NCI-H1048 (cell line): ENCODE measurements at regions not wholly inside any gene's neighbourhood (a gene's known extent, or its start where the extent isn't known, plus 50 kb on each side); places are given as distances from the start of the nearest gene placed in this dataset.

ENCODE experiments used
- DNase-seq: peaks from one replicate; lab custom pipeline; 2025; lab: John Stamatoyannopoulos, UW

- DNase-seq: no peak
Observed at GRCh38 chr5:67465537-67466207, 269.1 kb upstream of the CD180 start.

GRCh38 chr5:67462147-67462546, 265.5 kb upstream of the CD180 start:
- no peak for DNase-seq

GRCh38 chr5:67459253-67459652, 262.7 kb upstream of the CD180 start:
- no peak for DNase-seq

- no peak for DNase-seq
Observed at GRCh38 chr5:67455970-67456369, 259.4 kb upstream of the CD180 start.

GRCh38 chr5:67454957-67455561, 258.5 kb upstream of the CD180 start:
- DNase-seq: no peak

DNA sequence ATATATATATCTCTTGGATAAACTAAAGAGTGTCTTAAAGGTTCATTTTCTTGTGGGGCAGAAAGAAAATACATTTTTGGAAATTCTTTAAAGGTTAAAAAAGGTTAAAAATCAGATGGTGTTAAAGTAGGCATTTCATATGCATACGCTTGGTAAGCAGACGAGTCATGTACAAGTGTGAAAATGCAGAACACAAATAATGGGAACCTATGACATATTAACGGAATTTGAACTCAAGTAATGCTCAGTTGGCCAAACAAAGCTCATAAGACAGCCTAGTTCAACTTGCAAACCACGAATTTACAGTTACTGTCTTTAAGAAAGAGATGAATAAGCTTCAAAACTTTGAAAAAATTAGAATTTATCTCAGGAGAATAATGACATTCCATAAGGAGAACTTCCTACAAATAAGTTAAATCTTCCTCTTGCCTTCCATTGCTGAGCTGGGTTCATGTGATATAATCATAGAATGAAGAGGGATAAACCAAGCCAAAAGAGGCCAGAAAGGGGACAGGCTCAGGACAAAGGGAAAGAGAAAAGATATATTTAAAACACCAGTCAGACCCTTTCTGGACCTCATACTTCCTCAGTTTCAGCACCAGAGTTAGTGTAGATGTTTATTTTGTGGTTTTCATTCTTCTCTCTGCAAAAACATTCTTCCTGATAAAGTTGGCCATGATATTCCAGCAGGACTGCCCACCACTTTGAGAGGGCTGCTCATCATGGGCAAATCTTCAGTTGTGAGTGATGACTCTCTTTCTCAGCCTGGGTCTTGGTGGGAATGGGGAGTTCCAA, 256.7 kb upstream of the CD180 start:
- DNase-seq: no peak

- DNase-seq: no peak
Observed at GRCh38 chr5:67451640-67452279, 255.2 kb upstream of the CD180 start.

- no peak for DNase-seq
Observed at GRCh38 chr5:67447732-67448131, 251.1 kb upstream of the CD180 start.

DNA sequence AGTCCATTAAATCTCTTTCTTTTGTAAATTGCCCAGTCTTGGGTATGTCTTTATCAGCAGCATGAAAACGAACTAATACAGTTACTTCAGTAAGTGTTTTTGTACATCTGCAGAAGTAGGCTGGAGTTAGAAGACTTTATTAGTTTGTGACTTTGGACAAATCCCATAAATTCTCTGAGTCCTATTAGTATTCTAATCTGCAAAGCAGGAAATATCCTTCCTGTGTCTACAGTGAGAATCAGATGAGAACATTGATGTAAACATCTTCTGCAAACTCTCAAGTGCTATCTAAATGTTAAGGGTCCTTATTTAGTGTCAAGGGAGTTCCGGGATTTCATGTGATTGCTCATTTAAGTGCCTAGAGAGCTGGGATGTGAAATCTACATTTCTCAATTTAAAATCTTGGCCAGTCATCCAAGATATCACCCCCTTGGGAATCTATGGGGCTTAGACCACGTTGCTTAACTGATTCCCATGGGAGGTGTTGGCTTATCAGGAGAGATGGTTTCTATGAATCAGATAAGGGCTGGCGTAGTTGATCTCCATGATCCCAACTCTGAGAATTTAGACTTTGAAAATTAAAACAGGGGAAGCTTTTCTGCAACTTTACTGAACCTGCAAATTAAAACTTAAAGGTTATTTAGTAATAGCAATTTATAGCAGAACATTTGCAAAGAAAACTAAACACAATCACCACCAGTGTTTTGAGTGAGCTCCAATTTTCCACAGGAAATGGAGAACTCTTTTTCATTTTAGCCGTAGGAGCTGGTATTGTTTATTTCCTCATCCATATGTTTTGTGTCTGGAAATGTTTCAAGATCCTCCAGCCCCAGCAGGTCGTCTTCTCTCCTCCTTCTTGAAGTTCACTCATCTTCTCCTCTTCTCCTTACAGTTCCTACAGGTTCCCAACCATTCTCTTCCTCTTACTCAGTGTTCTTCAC, 241.6 kb upstream of the CD180 start:
- DNase-seq: no peak

DNA sequence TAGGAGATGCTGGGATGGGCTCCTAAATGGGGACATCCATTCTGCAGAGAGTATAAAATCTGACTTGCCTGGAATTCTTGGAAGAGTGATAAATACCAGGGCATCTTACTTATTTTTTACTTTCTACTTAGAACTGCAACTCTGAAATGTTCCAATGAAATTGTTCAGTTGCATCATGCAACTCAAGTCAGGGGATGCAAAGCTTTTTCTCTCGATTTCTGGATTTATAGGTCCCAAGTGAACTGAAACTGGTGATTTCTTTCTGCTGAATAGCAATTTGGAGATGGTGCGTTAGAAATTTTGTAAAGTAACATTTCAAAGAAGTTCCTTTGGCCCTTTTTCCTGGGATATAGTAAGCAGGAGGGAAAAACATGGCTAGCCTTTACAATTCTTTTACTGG, 238.4 kb upstream of the CD180 start:
- DNase-seq: no peak

DNA sequence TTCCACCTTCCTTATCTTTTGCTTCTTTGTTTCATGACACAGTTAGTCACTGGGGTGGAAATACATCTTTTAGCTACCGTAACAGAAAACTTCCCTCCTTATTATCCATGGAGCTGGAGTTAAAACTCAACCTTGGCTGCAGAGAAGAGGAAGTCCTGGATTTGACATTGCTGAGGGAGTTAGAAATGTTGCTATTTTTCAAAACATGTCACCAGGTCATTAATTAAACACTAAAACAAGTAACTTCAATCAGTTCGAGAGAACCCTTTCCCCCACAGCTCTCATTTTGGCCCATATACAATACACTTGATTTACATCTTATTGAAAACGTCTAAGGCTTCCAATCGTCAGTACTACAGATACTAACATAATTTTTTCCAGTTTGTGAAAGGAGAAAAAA, 237.9 kb upstream of the CD180 start:
- no peak for DNase-seq

- DNase-seq: no peak
Observed at GRCh38 chr5:67432606-67433005, 236.0 kb upstream of the CD180 start.

- no peak for DNase-seq
Observed at GRCh38 chr5:67431191-67431590, 234.6 kb upstream of the CD180 start.

GRCh38 chr5:67427850-67428298, 231.3 kb upstream of the CD180 start:
- DNase-seq: no peak

- no peak for DNase-seq
Observed at GRCh38 chr5:67426961-67427849, 230.6 kb upstream of the CD180 start.

GRCh38 chr5:67425514-67425913, 228.9 kb upstream of the CD180 start:
- DNase-seq: no peak

DNA sequence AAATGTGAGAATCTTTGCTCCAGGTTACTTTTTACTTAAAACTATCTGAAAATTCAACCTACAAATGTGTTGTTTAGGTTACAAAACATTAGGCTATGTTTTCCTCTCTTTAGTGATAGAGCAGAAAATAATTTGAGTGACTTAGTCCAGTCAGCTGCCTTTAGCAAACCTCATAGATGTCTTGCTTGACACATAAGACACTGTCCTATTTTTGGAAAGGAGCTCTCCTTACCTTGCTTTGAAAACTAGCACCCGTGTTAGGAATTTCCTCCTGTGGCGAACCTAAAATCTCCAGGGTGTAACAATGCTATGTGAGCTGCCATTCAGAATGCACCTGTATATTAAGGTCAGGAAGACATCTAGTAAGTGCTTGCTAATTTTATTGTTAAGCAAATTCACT, 221.2 kb upstream of the CD180 start:
- DNase-seq: no peak

DNA sequence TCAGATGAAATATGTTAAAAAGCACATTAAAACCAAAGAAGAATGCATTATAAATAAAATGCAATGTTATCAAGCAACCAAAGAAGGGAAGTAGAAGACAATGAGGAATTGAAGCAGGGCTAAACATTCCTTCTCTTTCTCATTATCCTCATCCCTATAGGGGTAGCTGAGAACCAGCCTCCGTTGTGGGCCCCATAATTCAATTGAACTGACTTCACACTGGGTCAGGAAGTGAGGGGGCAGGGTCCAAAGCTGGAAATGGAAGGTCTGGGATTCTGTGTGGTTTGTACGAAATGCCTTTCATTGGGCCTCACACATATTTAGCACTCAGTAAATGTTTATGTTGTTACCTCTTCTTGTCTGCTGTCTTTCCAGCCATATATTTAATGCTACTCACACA, 220.4 kb upstream of the CD180 start:
- no peak for DNase-seq

DNA sequence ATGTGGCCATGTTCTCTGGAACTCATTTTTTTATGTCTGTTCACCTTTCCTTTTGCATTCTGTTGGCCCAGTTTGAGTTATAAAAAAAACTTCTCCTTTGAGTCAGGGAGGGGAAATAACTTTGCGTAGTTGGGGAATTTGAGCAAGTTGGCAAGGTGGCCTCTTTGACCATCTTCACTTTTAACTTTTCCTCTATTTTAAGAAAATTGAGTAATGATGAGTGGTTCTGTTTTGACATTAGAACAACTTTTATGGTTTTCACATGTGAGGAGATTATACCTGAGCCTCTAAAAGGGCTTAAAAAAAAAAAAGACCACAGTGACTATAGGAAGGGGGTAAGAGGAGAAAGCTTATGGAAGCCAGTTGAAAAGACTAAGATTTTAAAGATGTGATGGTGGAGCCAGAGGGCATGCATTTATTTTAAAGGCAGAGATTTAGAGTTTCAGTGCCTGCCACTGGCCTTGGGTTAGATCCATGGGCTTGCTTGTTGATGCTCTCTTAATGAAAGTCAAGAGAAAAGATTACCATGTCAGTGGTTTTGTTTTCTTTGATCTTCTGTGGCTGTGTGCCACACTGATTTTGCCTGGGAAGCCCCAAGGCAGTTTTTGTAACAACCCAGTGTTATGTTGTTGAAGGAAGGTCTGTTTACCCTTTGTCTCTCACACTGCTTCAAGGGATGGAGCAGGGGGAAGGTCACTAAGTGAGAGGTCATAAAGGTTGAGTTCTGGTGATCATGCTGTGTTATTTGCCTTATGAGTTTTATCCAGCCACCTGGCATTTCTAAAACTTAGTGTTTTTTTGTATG, 219.7 kb upstream of the CD180 start:
- no peak for DNase-seq

DNA sequence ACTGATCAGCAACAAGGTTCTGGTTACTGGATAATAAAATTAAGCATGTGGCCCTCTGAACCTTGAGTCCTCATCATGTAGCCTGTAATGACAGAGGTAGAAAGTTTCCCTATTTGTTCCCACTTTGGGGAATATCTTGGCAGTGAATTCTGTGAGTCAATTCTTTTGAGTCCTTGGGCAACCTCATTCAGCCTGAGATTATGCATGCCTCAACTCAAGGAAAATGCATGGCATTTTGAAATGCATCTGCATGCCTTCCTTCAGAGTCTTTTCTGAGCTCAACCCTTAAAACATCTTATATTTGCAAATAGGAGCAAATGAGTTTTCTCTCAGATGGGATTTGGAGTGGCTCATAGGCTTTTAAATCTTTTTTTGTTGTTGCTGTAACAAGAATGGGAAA, 218.1 kb upstream of the CD180 start:
- DNase-seq: no peak
